HG02970 (cell line): ENCODE measurements at regions not wholly inside any gene's neighbourhood (a gene's known extent, or its start where the extent isn't known, plus 50 kb on each side); places are given as distances from the start of the nearest gene placed in this dataset.

ENCODE experiments used
- ATAC-seq: cut with Tn5 transposase; IDR thresholded peaks from one replicate; pipeline ENCODE4 v1.9.1; 2021; ENCODE audit warnings: mild to moderate bottlenecking, moderate library complexity, moderate number of reproducible peaks; ENCODE audit not compliant: unreplicated experiment, low FRiP score

- ATAC-seq, result no peak
Observed at GRCh38 chr2:234310166-234310565, 186.7 kb downstream of the ARL4C start.

- no peak for ATAC-seq
Observed at GRCh38 chr2:234309431-234309830, 187.4 kb downstream of the ARL4C start.

DNA sequence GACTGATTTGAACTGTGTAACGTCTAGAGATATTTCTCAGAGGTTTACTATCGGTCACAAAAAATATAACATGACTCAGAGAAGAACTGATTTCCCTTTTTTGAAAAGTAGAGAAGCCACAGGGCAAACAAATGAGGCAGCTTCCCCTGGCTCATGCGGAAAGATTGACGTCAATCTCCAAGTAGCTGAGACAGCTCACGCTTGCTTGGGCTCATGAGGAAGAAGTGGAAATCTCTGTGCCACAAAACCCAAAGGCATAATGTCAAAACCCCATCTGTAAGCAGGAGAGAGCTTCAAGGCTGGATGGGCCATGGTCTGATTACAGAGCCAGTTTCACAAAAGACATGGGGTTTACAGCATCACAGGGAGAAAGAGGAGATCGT, 188.1 kb downstream of the ARL4C start:
- peak; percentile 94 for ATAC-seq

DNA sequence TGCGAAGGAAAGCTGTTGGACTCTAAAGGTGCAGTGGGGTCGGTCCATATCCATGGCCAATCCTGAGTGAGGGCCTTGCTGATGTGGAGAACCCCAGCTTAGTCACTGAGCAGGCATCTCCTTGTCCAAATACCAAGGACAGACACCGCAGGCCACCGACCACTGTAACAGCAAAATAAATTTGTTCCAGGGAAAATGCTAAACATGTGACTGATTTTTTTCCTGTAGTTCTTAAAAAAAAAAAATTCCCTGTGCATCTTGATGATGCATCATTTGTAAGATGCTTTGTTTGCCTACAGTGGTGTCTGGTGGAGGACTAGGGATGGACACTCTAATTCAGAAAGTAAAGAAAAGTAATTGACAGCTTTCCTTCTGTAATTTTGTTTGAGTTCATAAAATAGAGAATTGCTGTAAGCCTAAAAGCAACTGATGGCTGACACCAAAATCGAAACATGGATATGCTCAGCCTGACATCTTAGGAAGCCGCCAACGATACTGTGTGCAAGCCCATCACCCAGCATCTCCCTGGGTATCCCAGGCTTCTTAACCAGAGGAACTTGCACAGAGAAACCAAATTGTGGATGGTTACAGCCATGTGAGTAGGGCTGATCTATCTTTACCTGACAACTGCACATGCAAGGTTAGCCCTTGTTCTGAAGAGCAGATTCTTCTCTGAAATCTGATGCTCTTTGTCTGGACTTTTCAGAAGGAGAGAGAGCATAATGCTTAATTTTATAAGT, 188.6 kb downstream of the ARL4C start:
- ATAC-seq, result no peak

- ATAC-seq, result no peak
Observed at GRCh38 chr2:234307322-234307961, 189.4 kb downstream of the ARL4C start.

DNA sequence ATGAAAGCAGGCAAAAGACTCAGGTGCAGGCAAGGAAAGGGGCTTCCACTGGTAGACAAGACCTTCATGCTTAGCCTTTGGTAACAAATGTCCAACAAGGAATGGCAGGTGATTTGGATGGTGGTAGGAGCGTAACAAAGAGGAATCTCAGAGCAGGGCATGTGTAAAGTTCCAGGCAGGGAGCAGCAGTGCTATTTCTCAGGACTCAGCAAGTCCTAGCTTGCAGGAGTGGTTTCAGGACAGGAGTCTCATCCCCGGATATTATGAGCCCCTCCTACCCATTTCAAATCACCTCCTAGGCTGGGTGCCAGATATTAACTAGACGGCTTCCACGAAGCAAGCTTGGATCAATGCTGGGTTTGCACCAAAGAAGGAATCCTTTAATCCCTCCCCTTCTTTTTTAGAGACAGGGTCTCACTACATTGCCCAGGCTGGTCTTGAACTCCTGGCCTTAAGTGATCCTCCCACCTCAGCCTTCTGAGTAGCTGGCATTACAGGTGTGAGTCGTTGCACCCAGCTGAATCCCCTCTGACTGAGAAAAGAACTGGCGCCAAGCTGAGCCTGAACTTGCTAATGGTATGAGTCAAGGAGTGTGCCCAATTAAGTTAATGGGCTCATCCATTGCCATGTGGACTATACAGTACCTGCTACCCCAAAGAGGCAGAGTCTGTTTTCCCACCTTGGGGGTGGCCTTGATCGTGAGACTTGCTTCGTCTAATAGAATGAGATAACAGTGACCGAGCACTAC, 190.3 kb downstream of the ARL4C start:
- ATAC-seq, result no peak

- no peak for ATAC-seq
Observed at GRCh38 chr2:234305846-234306245, 191.0 kb downstream of the ARL4C start.

DNA sequence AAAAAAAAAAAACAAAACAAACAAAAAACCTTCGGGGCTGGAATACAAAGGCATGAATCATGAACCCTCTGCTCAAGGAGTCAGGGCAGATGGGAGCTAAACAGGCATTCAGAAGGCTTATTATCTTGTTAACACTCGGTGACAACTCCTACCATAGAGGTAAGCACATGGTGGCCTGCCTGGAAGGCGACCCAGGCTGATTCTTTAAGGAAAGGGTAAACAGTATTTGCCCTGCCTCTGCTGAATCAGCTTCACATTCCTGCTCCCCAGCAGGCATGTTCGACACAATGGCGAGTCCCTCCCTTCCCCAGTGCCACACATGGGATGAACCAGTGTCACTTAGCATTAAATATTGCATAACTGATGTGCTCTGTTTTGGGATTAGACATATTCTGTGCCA, 191.9 kb downstream of the ARL4C start:
- ATAC-seq, result no peak

DNA sequence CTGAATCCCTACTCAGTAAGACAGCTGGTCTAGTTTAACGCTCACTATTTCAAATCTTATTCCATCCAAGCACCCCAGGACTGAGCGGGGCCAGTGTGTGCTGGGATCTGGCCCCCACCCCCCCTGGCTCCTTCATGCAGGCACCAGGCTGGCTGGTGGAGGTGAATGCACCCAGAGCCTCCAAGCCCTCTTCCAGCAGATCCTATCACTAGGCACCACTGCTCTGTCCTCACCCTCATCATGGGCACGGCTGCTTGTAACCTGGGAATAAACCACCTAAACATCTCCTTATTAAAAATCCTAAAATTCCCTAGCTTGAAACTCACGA, 194.3 kb downstream of the ARL4C start:
- ATAC-seq, result no peak

- ATAC-seq, result no peak
Observed at GRCh38 chr2:234300932-234301823, 195.7 kb downstream of the ARL4C start.

DNA sequence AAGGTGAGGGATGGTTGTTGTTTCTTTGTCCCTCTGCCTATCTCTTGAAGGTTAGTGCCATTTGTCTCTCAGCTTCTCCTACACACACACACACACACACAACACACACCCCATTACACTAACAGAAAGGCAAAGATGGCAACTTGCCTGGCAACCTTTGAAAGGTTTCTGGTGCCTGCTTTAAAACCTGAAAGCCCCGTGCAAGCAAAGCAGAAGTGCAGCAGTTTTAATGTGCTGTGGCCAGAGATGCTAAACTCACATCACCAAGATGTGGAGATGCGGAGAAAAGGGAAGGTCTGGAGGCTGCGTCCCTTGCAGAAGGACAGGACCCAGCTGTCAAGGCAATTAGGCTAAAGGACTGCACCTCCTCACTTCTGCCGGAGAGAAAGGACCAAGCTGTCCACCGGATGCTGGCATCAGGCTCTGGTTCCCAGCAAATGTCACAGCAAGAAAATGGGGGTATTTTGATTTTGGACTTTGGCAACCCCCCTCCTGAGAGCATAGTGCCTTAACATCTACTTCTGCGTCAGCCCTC, 196.4 kb downstream of the ARL4C start:
- ATAC-seq, result no peak

- ATAC-seq, result no peak
Observed at GRCh38 chr2:234298918-234299317, 198.0 kb downstream of the ARL4C start.

DNA sequence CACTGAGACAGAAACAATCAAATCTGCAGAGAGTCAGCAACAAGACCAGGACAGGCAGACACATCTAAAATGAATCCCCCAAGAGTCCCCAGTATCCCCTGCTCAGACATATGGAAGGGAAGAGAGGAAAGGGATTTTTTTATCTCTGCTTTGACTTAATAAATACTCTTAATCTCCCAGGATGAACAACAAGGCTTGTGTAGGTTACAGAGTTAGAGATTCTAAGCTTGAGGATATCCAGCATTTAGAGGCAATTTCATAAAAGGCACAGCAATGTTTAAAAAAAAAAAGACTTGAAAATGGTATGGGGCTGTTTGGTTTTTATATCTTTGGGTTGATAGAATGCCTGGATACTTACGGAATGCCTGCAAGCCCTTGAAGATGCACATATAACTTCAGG, 199.9 kb downstream of the ARL4C start:
- no peak for ATAC-seq

GRCh38 chr2:234293973-234294372, 202.9 kb downstream of the ARL4C start:
- no peak for ATAC-seq

DNA sequence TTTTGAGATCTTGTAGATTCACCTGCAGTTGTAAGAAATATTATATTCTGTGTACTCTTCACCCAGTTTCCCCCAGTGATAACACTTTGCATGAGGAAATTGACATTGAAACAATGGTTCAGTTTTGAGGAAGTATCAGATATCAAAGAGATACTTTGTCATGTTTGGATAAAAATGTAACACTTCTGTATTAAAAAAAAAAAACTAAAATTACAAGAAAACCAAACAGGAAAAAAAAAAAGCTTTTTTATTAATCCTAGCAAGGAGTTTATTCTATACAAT, 204.0 kb downstream of the ARL4C start:
- ATAC-seq, result no peak

DNA sequence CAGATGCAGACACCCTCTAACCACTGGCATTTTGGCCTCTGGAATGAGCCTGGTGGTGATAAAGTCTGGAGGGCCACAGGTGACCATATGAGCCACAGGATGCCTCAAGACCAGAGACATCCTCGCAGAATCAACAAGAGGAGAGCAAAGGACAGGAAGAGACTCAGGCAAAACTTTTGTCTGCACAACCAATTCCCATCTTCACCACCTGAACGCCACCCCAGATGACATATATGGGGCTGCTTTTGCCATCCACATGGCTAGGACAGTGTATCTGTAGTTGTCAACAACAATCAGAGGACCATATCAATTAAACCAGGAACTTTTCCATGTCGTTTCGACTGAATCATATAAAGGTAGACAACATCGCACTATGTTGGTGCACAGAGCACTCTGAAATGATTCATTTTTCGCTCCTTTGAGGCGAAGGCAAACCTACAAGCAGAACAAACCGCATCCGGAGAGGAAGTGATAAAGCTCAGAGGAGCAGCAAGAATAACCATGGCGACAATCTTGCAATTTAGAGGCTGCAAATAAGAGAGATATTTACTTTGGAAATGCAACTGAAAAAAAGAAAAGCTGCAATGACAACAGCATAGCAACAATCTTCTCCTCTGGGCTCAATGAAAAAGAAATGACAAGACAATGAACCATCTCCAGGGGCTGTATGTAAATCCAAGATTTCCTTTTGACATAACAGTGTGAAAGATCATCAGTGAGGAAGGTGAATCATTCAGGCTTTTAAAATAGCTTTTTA, 204.5 kb downstream of the ARL4C start:
- no peak for ATAC-seq

DNA sequence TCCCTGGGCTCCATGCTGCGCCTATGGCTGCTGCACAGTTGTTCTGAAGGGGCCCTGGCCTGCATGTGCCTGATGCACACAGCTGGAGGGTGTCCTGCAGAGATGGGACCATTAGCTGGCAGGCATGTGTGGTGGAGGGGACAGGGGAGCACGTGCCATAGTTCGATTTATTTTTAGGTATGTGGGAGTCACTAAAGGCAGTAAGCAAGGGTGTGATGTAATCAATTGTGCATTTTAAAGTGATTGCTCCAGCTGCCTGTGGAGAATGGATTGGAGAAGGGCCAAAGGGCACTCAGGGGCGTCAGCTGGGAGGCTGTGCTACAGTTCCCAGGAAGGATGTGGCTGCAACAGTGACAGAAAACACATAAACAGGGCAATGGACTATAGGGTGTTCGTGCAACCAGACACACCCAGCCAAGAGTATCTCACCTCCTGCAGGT, 205.1 kb downstream of the ARL4C start:
- no peak for ATAC-seq

GRCh38 chr2:234290671-234291070, 206.2 kb downstream of the ARL4C start:
- peak; percentile 40 for ATAC-seq

GRCh38 chr2:234289834-234290590, 206.9 kb downstream of the ARL4C start:
- no peak for ATAC-seq
